ENCODE measurements at regions not wholly inside any gene's neighbourhood (a gene's known extent, or its start where the extent isn't known, plus 50 kb on each side); places are given as distances from the start of the nearest gene placed in this dataset.

- TF ChIP-seq CTCF (IDR thresholded peaks at IDR 0.05) (no peak), POLR2A (IDR thresholded peaks at IDR 0.05) (no peak), POLR2AphosphoS5 (IDR thresholded peaks at IDR 0.05) (no peak)
Observed at GRCh38 chr2:217420854-217421253, 561.0 kb upstream of the TNP1 start.

Data from prostate gland (tissue), 2 donors.